HEK293T (cell line): ENCODE measurements at regions not wholly inside any gene's neighbourhood (a gene's known extent, or its start where the extent isn't known, plus 50 kb on each side); places are given as distances from the start of the nearest gene placed in this dataset.

Experiments used
- CTCF ChIA-PET: fragments of 350-600 bp; formaldehyde crosslinking; extraction: SDS; loops from one replicate; lab custom pipeline; 2021; ENCODE audit warnings: antibody characterized with exemption, inconsistent platforms; lab: Yijun Ruan, JAX
- POLR2A ChIA-PET: fragments of 350-600 bp; formaldehyde crosslinking; extraction: SDS; loops from one replicate; lab custom pipeline; 2020; ENCODE audit warnings: antibody characterized with exemption, inconsistent platforms; lab: Yijun Ruan, JAX
- DNase-seq: peaks from one replicate; pipeline ENCODE4 v3.0.0; 2012; ENCODE audit warnings: mixed read lengths; ENCODE audit errors: extremely low spot score
- ARNT ChIP-seq: fragments of 450-650 bp; IDR thresholded peaks from 2 replicates; pipeline ENCODE4 v1.6.1; 2017; ENCODE audit warnings: mild to moderate bottlenecking
- BHLHE40 ChIP-seq: fragments of 450-650 bp; IDR thresholded peaks from 2 replicates; pipeline ENCODE4 v1.6.1; 2016; ENCODE audit warnings: mild to moderate bottlenecking, moderate library complexity, borderline replicate concordance
- CTBP1 ChIP-seq: fragments of 450-650 bp; IDR thresholded peaks from 2 replicates; pipeline ENCODE4 v1.6.1; 2016; ENCODE audit warnings: borderline replicate concordance
- ELF4 ChIP-seq: fragments of 450-650 bp; IDR thresholded peaks from 2 replicates; pipeline ENCODE4 v1.6.1; 2017; ENCODE audit warnings: antibody characterized with exemption
- FOXA1 ChIP-seq: fragments of 450-650 bp; IDR thresholded peaks from 2 replicates; pipeline ENCODE4 v1.6.1; 2016; ENCODE audit warnings: mild to moderate bottlenecking
- FOXK2 ChIP-seq: fragments of 450-650 bp; IDR thresholded peaks from 2 replicates; pipeline ENCODE4 v1.6.1; 2016; ENCODE audit warnings: mild to moderate bottlenecking
- FOXM1 ChIP-seq: fragments of 450-650 bp; IDR thresholded peaks from 2 replicates; pipeline ENCODE4 v1.6.1; 2017; ENCODE audit warnings: mild to moderate bottlenecking, borderline replicate concordance
- HDGF ChIP-seq: fragments of 450-650 bp; IDR thresholded peaks from 2 replicates; pipeline ENCODE4 v1.6.1; 2017; ENCODE audit warnings: antibody characterized with exemption, borderline replicate concordance
- L3MBTL2 ChIP-seq: fragments of 450-650 bp; conservative IDR thresholded peaks from 2 replicates; pipeline ENCODE4 v1.6.1; 2016; ENCODE audit warnings: mild to moderate bottlenecking
- LEF1 ChIP-seq: fragments of 450-650 bp; IDR thresholded peaks from 2 replicates; pipeline ENCODE4 v1.6.1; 2017; ENCODE audit warnings: mild to moderate bottlenecking, borderline replicate concordance
- NFRKB ChIP-seq: fragments of 450-650 bp; IDR thresholded peaks from 2 replicates; pipeline ENCODE4 v1.6.1; 2016; ENCODE audit warnings: mild to moderate bottlenecking, moderate library complexity
- PKNOX1 ChIP-seq: fragments of 450-650 bp; IDR thresholded peaks from 2 replicates; pipeline ENCODE4 v1.6.1; 2016
- SP1 ChIP-seq: fragments of 450-650 bp; IDR thresholded peaks from 2 replicates; pipeline ENCODE4 v1.6.1; 2017
- SUZ12 ChIP-seq: fragments of 450-650 bp; IDR thresholded peaks from 2 replicates; pipeline ENCODE4 v1.6.1; 2016; ENCODE audit warnings: mild to moderate bottlenecking
- TARDBP ChIP-seq: fragments of 450-650 bp; IDR thresholded peaks from 2 replicates; pipeline ENCODE4 v1.6.1; 2016
- ZNF384 ChIP-seq: fragments of 450-650 bp; IDR thresholded peaks from 2 replicates; pipeline ENCODE4 v1.6.1; 2016

- CTCF ChIA-PET = no interaction called here
- no peak for DNase-seq
- POLR2A ChIA-PET = no interaction called here
- TF ChIP-seq TARDBP (no peak), FOXK2 (no peak)
These were observed 83.1 kb downstream of the MCFD2 start for GRCh38 chr2:46832543-46832942.

GRCh38 chr2:46831869-46832265 is 83.7 kb downstream of the MCFD2 start:
- TF ChIP-seq BHLHE40 (no peak), CTBP1 (no peak), NFRKB (no peak), FOXM1 (no peak), TARDBP (no peak), ZNF384 (no peak), FOXK2 (no peak), PKNOX1 (no peak), L3MBTL2 (no peak), SUZ12 (no peak), LEF1 (no peak)
- POLR2A ChIA-PET = no interaction called here
- DNase-seq = no peak
- CTCF ChIA-PET = no interaction called here

GRCh38 chr2:46831051-46831868 is 84.3 kb downstream of the MCFD2 start:
- ChIA-PET CTCF (no interaction called here), POLR2A (no interaction called here)
- no peak for TF ChIP-seq ELF4
- no peak for TF ChIP-seq ARNT
- TF ChIP-seq FOXM1 = no peak
- no peak for TF ChIP-seq LEF1
- no peak for TF ChIP-seq NFRKB
- no peak for TF ChIP-seq FOXA1
- no peak for TF ChIP-seq SP1
- no peak for DNase-seq

- no peak for TF ChIP-seq ZNF384
- TF ChIP-seq ARNT = no peak
- TF ChIP-seq CTBP1 = no peak
- TF ChIP-seq SP1 = no peak
- TF ChIP-seq ELF4 = no peak
- no peak for DNase-seq
- ChIA-PET POLR2A (no interaction called here), CTCF (no interaction called here)
These were observed 86.2 kb downstream of the MCFD2 start for GRCh38 chr2:46829231-46829995.

GRCh38 chr2:46828491-46829230 is 86.9 kb downstream of the MCFD2 start:
- TF ChIP-seq BHLHE40 (no peak), PKNOX1 (no peak), LEF1 (no peak), FOXM1 (no peak), ELF4 (no peak), ARNT (no peak), FOXA1 (no peak), TARDBP (no peak), SUZ12 (no peak), NFRKB (no peak), ZNF384 (no peak), HDGF (no peak), FOXK2 (no peak), SP1 (no peak), CTBP1 (no peak), L3MBTL2 (no peak)
- ChIA-PET POLR2A (no interaction called here), CTCF (no interaction called here)
- no peak for DNase-seq

GRCh38 chr2:46828135-46828438 is 87.5 kb downstream of the MCFD2 start:
- CTCF ChIA-PET = no interaction called here
- POLR2A ChIA-PET = no interaction called here

More at GRCh38 chr2:46828135-46828438, 87.5 kb downstream of the MCFD2 start:
- DNase-seq = no peak
- TF ChIP-seq PKNOX1 = no peak
- TF ChIP-seq ELF4 = no peak
- no peak for TF ChIP-seq LEF1
